Chondrocyte (in vitro differentiated cells): ENCODE measurements at regions not wholly inside any gene's neighbourhood (a gene's known extent, or its start where the extent isn't known, plus 50 kb on each side); places are given as distances from the start of the nearest gene placed in this dataset.

Experiments used
- DNase-seq: peaks from one replicate; pipeline ENCODE4 v3.0.0; 2021; ENCODE audit warnings: mixed read lengths, low spot score
- H3K27ac Mint-ChIP-seq: one replicate; pipeline ENCODE4 v1.8.0; 2021; ENCODE audit warnings: mild to moderate bottlenecking, moderate library complexity, mixed read lengths; ENCODE audit not compliant: unreplicated experiment
- H3K27me3 Mint-ChIP-seq: 2 replicates; pipeline ENCODE4 v1.8.0; 2021; ENCODE audit warnings: low read depth, mixed read lengths
- H3K36me3 Mint-ChIP-seq: 2 replicates; pipeline ENCODE4 v1.8.0; 2021; ENCODE audit warnings: low read depth, mixed read lengths
- H3K4me1 Mint-ChIP-seq: 2 replicates; pipeline ENCODE4 v1.8.0; 2021; ENCODE audit warnings: low read depth, mild to moderate bottlenecking, mixed read lengths
- H3K4me3 Mint-ChIP-seq: one replicate; pipeline ENCODE4 v1.8.0; 2021; ENCODE audit warnings: mild to moderate bottlenecking, moderate library complexity, mixed read lengths; ENCODE audit not compliant: unreplicated experiment
- H3K9me3 Mint-ChIP-seq: 2 replicates; pipeline ENCODE4 v1.8.0; 2021; ENCODE audit warnings: low read depth, mixed read lengths
- CTCF ChIP-seq: fragments of 200-600 bp; sonication (generic); IDR thresholded peaks from 2 replicates; pipeline ENCODE4 v1.5.0; 2021; ENCODE audit warnings: antibody characterized with exemption, mild to moderate bottlenecking, moderate library complexity

- no peak overlapping the region for H3K27ac Mint-ChIP-seq
- no peaks in the 10 kb centered on the region for H3K4me1 Mint-ChIP-seq
- H3K36me3 Mint-ChIP-seq: no peaks in the 10 kb centered on the region
- no peaks in the 10 kb centered on the region for H3K27me3 Mint-ChIP-seq
- H3K4me3 Mint-ChIP-seq: no peak overlapping the region
- DNase-seq: no peak
- peaks cover 15% of the 10 kb centered on the region for H3K9me3 Mint-ChIP-seq
- no peak for TF ChIP-seq CTCF
Measured at GRCh38 chr16:74078511-74079231, 217.9 kb upstream of the PSMD7 start.

- Mint-ChIP-seq H3K27ac (no peak overlapping the region), H3K36me3 (no peaks in the 10 kb centered on the region), H3K9me3 (peaks cover 15% of the 10 kb centered on the region), H3K27me3 (no peaks in the 10 kb centered on the region), H3K4me3 (no peak overlapping the region), H3K4me1 (no peaks in the 10 kb centered on the region)
- TF ChIP-seq CTCF: no peak
- no peak for DNase-seq
Measured at GRCh38 chr16:74076568-74076967, 220.0 kb upstream of the PSMD7 start.

- no peak for DNase-seq
- Mint-ChIP-seq H3K36me3 (no peaks in the 10 kb centered on the region), H3K9me3 (peaks cover 15% of the 10 kb centered on the region), H3K27me3 (no peaks in the 10 kb centered on the region), H3K4me3 (no peak overlapping the region), H3K27ac (no peak overlapping the region), H3K4me1 (no peaks in the 10 kb centered on the region)
- no peak for TF ChIP-seq CTCF
Measured at GRCh38 chr16:74075393-74075792, 221.2 kb upstream of the PSMD7 start.

- DNase-seq: no peak
- Mint-ChIP-seq H3K27me3 (no peaks in the 10 kb centered on the region), H3K9me3 (peaks cover 15% of the 10 kb centered on the region), H3K27ac (no peak overlapping the region), H3K36me3 (no peaks in the 10 kb centered on the region), H3K4me3 (no peak overlapping the region), H3K4me1 (no peaks in the 10 kb centered on the region)
- TF ChIP-seq CTCF: no peak
Measured at GRCh38 chr16:74073456-74073855, 223.2 kb upstream of the PSMD7 start.

GRCh38 chr16:74071996-74072535 lies 224.5 kb upstream of the PSMD7 start:
- no peak for TF ChIP-seq CTCF
- peaks cover 2% of the 10 kb centered on the region for H3K27me3 Mint-ChIP-seq
- H3K36me3 Mint-ChIP-seq: no peaks in the 10 kb centered on the region
- DNase-seq: no peak
- H3K4me3 Mint-ChIP-seq: no peak overlapping the region
- H3K27ac Mint-ChIP-seq: no peak overlapping the region
- no peaks in the 10 kb centered on the region for H3K4me1 Mint-ChIP-seq
- peaks cover 15% of the 10 kb centered on the region for H3K9me3 Mint-ChIP-seq
